GM23338 (cell line): ENCODE measurements at regions not wholly inside any gene's neighbourhood (a gene's known extent, or its start where the extent isn't known, plus 50 kb on each side); places are given as distances from the start of the nearest gene placed in this dataset.

Experiments used
- EZH2 ChIP-seq: fragments of 200-600 bp; sonication (generic); IDR thresholded peaks from one replicate; pipeline ENCODE4 v1.8.0; 2017; ENCODE audit warnings: antibody characterized with exemption, mild to moderate bottlenecking, low read depth; ENCODE audit not compliant: unreplicated experiment
- EZH2phosphoT487 ChIP-seq: fragments of 200-600 bp; sonication (generic); IDR thresholded peaks from one replicate; pipeline ENCODE4 v1.8.1; 2018; ENCODE audit warnings: antibody characterized with exemption; ENCODE audit not compliant: unreplicated experiment
- TF ChIP-seq, protein P1 (sequence below), 2 experiments: fragments of 200-600 bp in 1 of 2; sonication (generic) in 1 of 2; conservative IDR thresholded peaks; 2 replicates each; pipeline versions ENCODE4 v1.5.1 to v1.6.1; 2016 to 2017; ENCODE audit warnings: antibody characterized with exemption in 2 of 2, low read depth in 2 of 2, mild to moderate bottlenecking in 2 of 2, moderate library complexity in 1 of 2

GRCh38 chr5:67509402-67510186, 313.0 kb upstream of the CD180 start:
- TF ChIP-seq, protein P1, sequence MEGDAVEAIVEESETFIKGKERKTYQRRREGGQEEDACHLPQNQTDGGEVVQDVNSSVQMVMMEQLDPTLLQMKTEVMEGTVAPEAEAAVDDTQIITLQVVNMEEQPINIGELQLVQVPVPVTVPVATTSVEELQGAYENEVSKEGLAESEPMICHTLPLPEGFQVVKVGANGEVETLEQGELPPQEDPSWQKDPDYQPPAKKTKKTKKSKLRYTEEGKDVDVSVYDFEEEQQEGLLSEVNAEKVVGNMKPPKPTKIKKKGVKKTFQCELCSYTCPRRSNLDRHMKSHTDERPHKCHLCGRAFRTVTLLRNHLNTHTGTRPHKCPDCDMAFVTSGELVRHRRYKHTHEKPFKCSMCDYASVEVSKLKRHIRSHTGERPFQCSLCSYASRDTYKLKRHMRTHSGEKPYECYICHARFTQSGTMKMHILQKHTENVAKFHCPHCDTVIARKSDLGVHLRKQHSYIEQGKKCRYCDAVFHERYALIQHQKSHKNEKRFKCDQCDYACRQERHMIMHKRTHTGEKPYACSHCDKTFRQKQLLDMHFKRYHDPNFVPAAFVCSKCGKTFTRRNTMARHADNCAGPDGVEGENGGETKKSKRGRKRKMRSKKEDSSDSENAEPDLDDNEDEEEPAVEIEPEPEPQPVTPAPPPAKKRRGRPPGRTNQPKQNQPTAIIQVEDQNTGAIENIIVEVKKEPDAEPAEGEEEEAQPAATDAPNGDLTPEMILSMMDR (conservative IDR thresholded peaks at IDR 0.05; ENCODE audit: low read depth in 2 of 2) = no peak
- no peak for TF ChIP-seq EZH2phosphoT487
- no peak for TF ChIP-seq EZH2
